WI38 (cell line): ENCODE measurements at regions not wholly inside any gene's neighbourhood (a gene's known extent, or its start where the extent isn't known, plus 50 kb on each side); places are given as distances from the start of the nearest gene placed in this dataset.

ENCODE experiments used
- H3K4me3 ChIP-seq: 2 replicates; pipeline ENCODE4 v1.5.1; 2011; ENCODE audit warnings: low read depth, mild to moderate bottlenecking, control low read depth, low read length
- TF ChIP-seq, protein P1 (sequence below): IDR thresholded peaks from 2 replicates; pipeline ENCODE4 v1.5.1; 2012; ENCODE audit warnings: low read depth, mild to moderate bottlenecking, control low read depth, low read length

DNA sequence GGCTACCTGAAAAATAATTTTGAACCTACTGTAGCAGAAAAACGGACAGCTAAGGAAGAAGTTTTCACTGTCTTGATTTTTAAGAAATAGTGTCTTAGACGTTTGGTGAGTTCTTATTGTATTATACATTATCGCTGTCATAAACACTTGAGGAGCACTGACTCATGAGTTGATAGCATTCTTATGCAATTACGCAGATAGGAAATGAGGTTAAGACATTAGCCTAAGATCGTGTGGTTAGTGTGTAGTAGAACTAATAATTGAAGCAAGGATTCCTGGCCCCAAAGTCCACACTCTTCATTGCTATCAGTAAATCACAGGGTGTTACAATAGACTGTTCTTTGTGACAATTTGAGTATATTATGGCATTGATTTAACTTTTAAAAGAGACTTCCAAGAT, 238.1 kb downstream of the ARAP2 start:
- TF ChIP-seq, protein P1, sequence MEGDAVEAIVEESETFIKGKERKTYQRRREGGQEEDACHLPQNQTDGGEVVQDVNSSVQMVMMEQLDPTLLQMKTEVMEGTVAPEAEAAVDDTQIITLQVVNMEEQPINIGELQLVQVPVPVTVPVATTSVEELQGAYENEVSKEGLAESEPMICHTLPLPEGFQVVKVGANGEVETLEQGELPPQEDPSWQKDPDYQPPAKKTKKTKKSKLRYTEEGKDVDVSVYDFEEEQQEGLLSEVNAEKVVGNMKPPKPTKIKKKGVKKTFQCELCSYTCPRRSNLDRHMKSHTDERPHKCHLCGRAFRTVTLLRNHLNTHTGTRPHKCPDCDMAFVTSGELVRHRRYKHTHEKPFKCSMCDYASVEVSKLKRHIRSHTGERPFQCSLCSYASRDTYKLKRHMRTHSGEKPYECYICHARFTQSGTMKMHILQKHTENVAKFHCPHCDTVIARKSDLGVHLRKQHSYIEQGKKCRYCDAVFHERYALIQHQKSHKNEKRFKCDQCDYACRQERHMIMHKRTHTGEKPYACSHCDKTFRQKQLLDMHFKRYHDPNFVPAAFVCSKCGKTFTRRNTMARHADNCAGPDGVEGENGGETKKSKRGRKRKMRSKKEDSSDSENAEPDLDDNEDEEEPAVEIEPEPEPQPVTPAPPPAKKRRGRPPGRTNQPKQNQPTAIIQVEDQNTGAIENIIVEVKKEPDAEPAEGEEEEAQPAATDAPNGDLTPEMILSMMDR = no peak

DNA sequence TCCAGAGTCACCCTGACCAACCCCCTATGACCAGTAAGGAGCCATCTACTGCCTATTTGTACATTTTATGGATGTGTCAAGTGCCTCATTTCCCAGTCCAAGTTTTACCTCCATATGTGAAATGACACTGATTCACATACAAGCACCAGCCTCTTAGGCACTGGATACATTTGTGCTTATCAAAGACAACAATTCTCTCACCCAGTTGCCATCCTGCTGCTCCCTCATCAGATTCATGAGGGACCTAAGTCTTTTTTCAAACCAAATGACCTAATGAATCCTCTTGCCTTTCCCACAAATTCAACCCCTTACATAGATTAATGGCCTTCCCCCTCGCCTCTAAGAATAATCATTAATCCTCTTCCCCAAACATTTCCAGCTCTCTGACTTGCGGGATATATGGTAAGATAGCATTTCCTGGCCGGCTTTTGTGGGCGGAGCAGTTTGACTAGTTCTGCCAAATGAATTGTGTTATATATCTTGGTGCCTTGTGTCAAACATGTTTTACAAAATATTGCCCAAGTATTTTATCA, 233.9 kb downstream of the ARAP2 start:
- TF ChIP-seq, protein P1 = no peak
- no peak overlapping the region for H3K4me3 ChIP-seq

More for the DNA sequence above, 238.1 kb downstream of the ARAP2 start:
- H3K4me3 ChIP-seq = no peak overlapping the region

DNA sequence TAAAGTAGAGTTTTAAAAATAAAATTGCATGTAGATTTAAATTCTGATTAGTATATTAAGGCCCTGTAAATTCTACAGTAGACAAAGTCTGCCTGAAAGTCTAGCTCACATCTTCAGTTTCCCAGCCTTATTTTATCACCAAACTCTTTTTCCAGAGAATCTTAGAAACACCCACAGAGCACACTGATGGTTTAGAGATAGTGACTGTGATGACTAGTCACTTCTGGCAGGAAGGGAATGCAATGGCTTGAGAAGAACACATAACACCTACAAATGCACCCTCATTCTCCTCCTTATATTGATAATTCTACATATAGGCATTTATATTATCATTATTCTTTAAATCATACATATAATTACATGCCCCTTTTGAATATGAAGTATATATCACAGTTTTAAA, 232.9 kb downstream of the ARAP2 start:
- no peak overlapping the region for H3K4me3 ChIP-seq
- TF ChIP-seq, protein P1 = no peak

DNA sequence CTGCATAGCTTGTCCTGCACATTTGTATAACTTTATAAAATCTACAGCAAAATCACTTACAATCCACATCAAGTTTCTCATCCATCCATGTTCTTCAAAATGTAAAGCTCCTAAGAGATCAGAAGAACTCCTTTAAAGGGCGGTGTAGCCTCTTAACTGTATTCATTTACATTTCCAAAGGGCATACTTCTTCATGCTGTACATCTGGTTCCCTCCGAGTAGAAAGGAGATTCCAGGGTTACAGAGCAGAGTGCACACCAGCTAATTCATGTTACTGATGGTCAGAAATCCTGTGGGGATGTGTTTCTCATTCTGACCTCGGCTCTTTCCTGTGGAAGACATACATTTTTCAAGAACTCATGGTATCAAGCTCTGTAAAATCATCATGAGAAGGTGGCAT, 231.8 kb downstream of the ARAP2 start:
- no peak overlapping the region for H3K4me3 ChIP-seq
- TF ChIP-seq, protein P1 = no peak

DNA sequence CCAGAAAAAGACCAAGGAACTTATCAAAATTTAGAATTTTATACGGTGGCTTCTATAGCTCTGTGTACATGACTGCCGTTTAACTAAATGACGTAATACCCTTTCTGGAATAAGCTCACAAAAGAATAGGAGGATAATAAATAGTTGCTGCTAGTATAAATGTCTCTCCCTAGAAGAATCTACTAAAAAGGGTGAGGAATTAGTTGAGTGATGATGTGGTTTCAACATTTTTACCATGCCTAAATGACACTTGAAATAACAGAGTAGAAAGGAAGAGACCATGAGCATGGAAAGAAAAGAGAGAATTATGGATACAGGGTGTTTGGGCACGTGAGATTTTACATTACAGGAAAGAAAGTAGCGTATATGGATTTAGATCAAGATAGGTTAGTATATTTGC, 231.1 kb downstream of the ARAP2 start:
- TF ChIP-seq, protein P1 = no peak
- no peak overlapping the region for H3K4me3 ChIP-seq
